GM19395 (cell line): ENCODE measurements at regions not wholly inside any gene's neighbourhood (a gene's known extent, or its start where the extent isn't known, plus 50 kb on each side); places are given as distances from the start of the nearest gene placed in this dataset.
"Not testable (repeated sequence)": the region's sequence is repeated elsewhere in the genome, so short reads cannot be mapped to it uniquely, and the experiment has no call there.

Source experiments
- ATAC-seq: cut with Tn5 transposase; IDR thresholded peaks from one replicate; pipeline ENCODE4 v1.9.1; 2021; ENCODE audit warnings: mild to moderate bottlenecking, moderate library complexity; ENCODE audit not compliant: unreplicated experiment

- no peak for ATAC-seq
Observed at GRCh38 chr4:173652283-173652931, 122.4 kb upstream of the HAND2 start.

GRCh38 chr4:173651651-173652282 is 121.7 kb upstream of the HAND2 start:
- ATAC-seq = no peak

GRCh38 chr4:173647902-173648301 is 117.9 kb upstream of the HAND2 start:
- ATAC-seq = no peak

DNA sequence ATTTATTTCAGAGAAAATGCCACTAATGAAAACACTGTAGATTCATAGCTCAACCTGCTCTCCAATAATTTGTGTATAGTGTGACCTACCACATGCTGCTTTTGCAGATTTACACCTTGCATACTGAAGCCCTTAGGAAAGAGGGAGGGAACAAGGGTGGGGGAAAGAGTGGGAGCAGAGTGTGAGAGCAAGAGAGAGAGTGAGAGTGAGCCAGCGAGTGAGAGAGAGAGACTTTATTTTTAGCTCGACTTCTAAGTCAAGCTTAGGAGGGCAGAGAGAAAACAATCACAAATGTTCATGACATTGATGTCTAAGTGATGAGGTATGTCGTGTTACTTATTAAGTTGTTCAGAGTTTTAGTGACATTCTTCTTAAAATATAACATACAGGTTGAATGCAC is 112.5 kb upstream of the HAND2 start:
- ATAC-seq = no peak

DNA sequence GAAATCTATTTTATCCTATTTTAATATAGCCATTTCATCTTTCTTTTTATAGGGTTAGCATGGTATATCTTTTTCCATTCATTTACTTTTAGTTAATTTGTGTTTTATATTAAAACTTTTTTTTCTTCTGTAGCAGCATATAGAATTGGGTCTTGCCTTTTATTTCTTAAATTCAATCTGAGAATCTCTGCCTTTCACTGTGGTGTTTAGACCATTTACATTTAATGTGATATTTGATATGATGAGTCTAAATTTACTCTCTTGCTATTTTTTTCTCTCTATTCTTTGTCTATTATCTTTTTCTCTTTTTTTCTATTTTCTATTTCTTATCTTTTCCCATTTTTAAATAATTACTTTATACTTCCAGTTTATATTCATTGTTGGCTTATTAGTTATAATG is 105.4 kb upstream of the HAND2 start:
- no peak for ATAC-seq

DNA sequence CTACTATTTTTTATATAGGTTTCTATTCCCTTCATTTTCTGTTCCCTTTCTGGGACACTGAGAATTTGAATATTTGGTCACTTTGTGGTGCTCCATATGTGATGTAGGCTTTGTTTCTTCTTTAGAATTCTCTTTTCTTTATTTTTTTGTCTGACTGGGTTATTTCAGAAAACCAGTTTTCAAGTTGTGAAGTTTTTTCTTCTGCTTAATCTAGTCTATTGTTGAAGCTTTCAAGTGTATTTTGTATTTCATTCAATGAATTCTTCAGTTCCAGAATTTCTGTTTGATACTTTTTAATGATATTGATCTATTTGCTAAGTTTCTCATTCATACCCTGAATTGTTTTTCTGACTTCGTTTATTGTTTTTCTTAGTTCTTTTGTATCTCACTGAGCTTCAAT is 96.2 kb upstream of the HAND2 start:
- no peak for ATAC-seq

GRCh38 chr4:173618648-173619047 is 88.6 kb upstream of the HAND2 start:
- ATAC-seq = not testable (repeated sequence)

DNA sequence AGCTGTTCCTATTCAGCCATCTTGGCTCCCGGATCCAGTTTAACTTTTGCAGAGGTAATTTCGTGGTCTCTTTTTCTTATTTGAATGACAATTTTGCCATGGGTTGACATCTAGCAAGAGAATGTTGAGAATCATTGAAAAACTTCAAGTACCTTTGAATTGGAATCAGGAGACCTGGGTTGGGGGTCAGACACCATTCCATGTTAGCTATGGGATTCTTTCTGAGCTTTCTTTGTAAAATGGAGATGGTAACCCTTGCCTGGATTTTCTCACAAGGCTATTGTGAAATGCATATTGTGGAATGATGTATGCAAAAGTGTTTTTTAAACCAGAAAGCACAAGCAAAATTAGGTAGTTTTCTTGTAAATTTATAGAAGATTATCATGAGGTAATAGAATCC is 79.1 kb upstream of the HAND2 start:
- ATAC-seq = no peak

- ATAC-seq = not testable (repeated sequence)
Observed at GRCh38 chr4:173608632-173609031, 78.6 kb upstream of the HAND2 start.

DNA sequence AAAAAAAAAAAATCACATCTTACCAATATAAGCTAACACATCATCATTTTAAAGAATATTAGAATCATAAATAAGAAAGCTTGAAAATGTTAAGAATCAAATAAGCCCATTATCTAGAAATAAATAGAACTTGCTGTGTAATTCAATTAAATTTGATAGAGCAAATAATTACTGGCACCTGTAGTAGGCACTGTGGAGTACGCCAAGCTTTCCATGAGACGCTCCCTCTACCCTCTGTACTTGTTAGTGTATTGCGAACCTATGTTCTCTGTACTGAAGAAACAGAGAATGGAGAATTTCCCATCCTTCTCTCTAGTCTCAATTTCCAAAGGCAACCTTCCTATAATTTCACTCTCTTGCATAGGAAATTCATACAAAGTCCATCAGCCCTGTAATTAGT is 61.7 kb upstream of the HAND2 start:
- no peak for ATAC-seq

- ATAC-seq = no peak
Observed at GRCh38 chr4:173590697-173591096, 60.7 kb upstream of the HAND2 start.

- no peak for ATAC-seq
Observed at GRCh38 chr4:173585876-173586572, 56.0 kb upstream of the HAND2 start.

- no peak for ATAC-seq
Observed at GRCh38 chr4:173584506-173584905, 54.5 kb upstream of the HAND2 start.
